CD4-positive, alpha-beta T cell (primary cell): ENCODE measurements at regions not wholly inside any gene's neighbourhood (a gene's known extent, or its start where the extent isn't known, plus 50 kb on each side); places are given as distances from the start of the nearest gene placed in this dataset.

Source experiments
- ATAC-seq: fragments of 200-7000 bp; cut with Tn5 transposase; one replicate; pipeline ENCODE4 v1.10.0; 2022; ENCODE audit warnings: mild to moderate bottlenecking; ENCODE audit not compliant: poor library complexity
- CTCF ChIA-PET: fragments of 350-600 bp; sonication (Branson Sonifier 250); formaldehyde crosslinking; loops from one replicate; lab custom pipeline; 2021; ENCODE audit warnings: antibody characterized with exemption, inconsistent platforms; lab: Charles Lee
- POLR2A ChIA-PET: fragments of 350-600 bp; sonication (Branson Sonifier 250); formaldehyde crosslinking; loops from one replicate; lab custom pipeline; 2021; ENCODE audit warnings: antibody characterized with exemption, inconsistent platforms; lab: Charles Lee
- DNase-seq, 14 experiments: peaks; one replicate each; pipeline ENCODE4 v3.0.0-alpha.2; 2013 to 2020; ENCODE audit warnings: mixed read lengths in 2 of 14
- H3K27ac ChIP-seq, 2 donors: one replicate each; pipeline versions ENCODE4 v1.5.1 to v1.7.0; 2013; ENCODE audit warnings: low read length in 2 of 2, low read depth in 1 of 2, mild to moderate bottlenecking in 1 of 2
- H3K27me3 ChIP-seq, 2 experiments: 1 replicate in 1 of 2; 2 replicates in 1 of 2; pipeline versions ENCODE4 v1.6.1 to v1.7.0; 2013; ENCODE audit warnings: low read length in 2 of 2, control low read depth in 1 of 2, mild to moderate bottlenecking in 1 of 2, moderate library complexity in 1 of 2; ENCODE audit not compliant: insufficient read depth in 2 of 2, control insufficient read depth in 1 of 2
- H3K36me3 ChIP-seq: one replicate; pipeline ENCODE4 v1.6.1; 2013; ENCODE audit warnings: low read length, control low read depth; ENCODE audit not compliant: insufficient read depth
- H3K4me1 ChIP-seq: one replicate; pipeline ENCODE4 v1.6.1; 2013; ENCODE audit warnings: low read length, control low read depth; ENCODE audit not compliant: insufficient read depth
- H3K4me3 ChIP-seq: one replicate; pipeline ENCODE4 v1.5.1; 2013; ENCODE audit warnings: mild to moderate bottlenecking, low read length, moderate library complexity
- H3K9me3 ChIP-seq, 2 experiments: 1 replicate in 1 of 2; 2 replicates in 1 of 2; pipeline versions ENCODE4 v1.6.1 to v1.7.0; 2013; ENCODE audit warnings: low read length in 2 of 2, mild to moderate bottlenecking in 2 of 2, control low read depth in 1 of 2, moderate library complexity in 1 of 2; ENCODE audit not compliant: control insufficient read depth in 1 of 2, insufficient read depth in 1 of 2
- H3K27ac Mint-ChIP-seq: one replicate; pipeline ENCODE4 v1.8.0; 2020; ENCODE audit warnings: mixed read lengths
- H3K27me3 Mint-ChIP-seq: one replicate; pipeline ENCODE4 v1.8.0; 2021; ENCODE audit warnings: mixed read lengths
- H3K36me3 Mint-ChIP-seq: one replicate; pipeline ENCODE4 v1.8.0; 2021; ENCODE audit warnings: low read depth, mixed read lengths
- H3K4me1 Mint-ChIP-seq: one replicate; pipeline ENCODE4 v1.8.0; 2021; ENCODE audit warnings: low read depth, mixed read lengths
- H3K4me3 Mint-ChIP-seq: one replicate; pipeline ENCODE4 v1.8.0; 2020; ENCODE audit warnings: mild to moderate bottlenecking, mixed read lengths
- H3K9me3 Mint-ChIP-seq: one replicate; pipeline ENCODE4 v1.8.0; 2020; ENCODE audit warnings: mixed read lengths
- CTCF ChIP-seq: fragments of 200-600 bp; IDR thresholded peaks from one replicate; pipeline ENCODE4 v1.8.0; 2022; ENCODE audit warnings: antibody characterized with exemption, mild to moderate bottlenecking
- intact Hi-C, 2 experiments: fragments of 100-400 bp; cut with DNase I in 1 of 2; cut with micrococcal nuclease in 1 of 2; formaldehyde crosslinking; loops; one replicate each; pipeline versions ENCODE4 v1.15.1 to v1.9.0; 2023 to 2025; cut with DNase I, micrococcal nuclease

GRCh38 chr1:194602184-194602583 is 1415.8 kb upstream of the B3GALT2 start:
- Mint-ChIP-seq H3K36me3 (no peaks in the 10 kb centered on the region), H3K27ac (no peak overlapping the region), H3K27me3 (no peaks in the 10 kb centered on the region), H3K4me3 (no peak overlapping the region), H3K4me1 (no peaks in the 10 kb centered on the region), H3K9me3 (no peaks in the 10 kb centered on the region)
- Histone ChIP-seq H3K4me1 (no peaks in the 10 kb centered on the region), H3K4me3 (no peak overlapping the region), H3K27ac (no peak overlapping the region), H3K36me3 (no peaks in the 10 kb centered on the region), H3K9me3 (no peaks in the 10 kb centered on the region), H3K27me3 (no peaks in the 10 kb centered on the region)
- no peak for DNase-seq
- ChIA-PET POLR2A (no interaction called here), CTCF (no interaction called here)
- TF ChIP-seq CTCF = no peak
- intact Hi-C loops = no loop called here
- ATAC-seq = no peak

- H3K27ac Mint-ChIP-seq = no peak overlapping the region
- ATAC-seq (no peak), DNase-seq (no peak)
- intact Hi-C loops = no loop called here
- Histone ChIP-seq H3K27me3 (no peaks in the 10 kb centered on the region), H3K4me3 (no peak overlapping the region), H3K27ac (no peak overlapping the region), H3K4me1 (no peaks in the 10 kb centered on the region), H3K36me3 (no peaks in the 10 kb centered on the region), H3K9me3 (no peaks in the 10 kb centered on the region)
- no peaks in the 10 kb centered on the region for H3K27me3 Mint-ChIP-seq
- no peaks in the 10 kb centered on the region for H3K4me1 Mint-ChIP-seq
- ChIA-PET POLR2A (no interaction called here), CTCF (no interaction called here)
- no peaks in the 10 kb centered on the region for H3K9me3 Mint-ChIP-seq
- H3K4me3 Mint-ChIP-seq = no peak overlapping the region
- H3K36me3 Mint-ChIP-seq = no peaks in the 10 kb centered on the region
- no peak for TF ChIP-seq CTCF
These were observed 1414.3 kb upstream of the B3GALT2 start for GRCh38 chr1:194600716-194601115.

GRCh38 chr1:194598098-194598497 is 1411.7 kb upstream of the B3GALT2 start:
- Mint-ChIP-seq H3K9me3 (no peaks in the 10 kb centered on the region), H3K27me3 (no peaks in the 10 kb centered on the region), H3K4me1 (no peaks in the 10 kb centered on the region), H3K36me3 (no peaks in the 10 kb centered on the region), H3K4me3 (no peak overlapping the region), H3K27ac (no peak overlapping the region)
- H3K27ac ChIP-seq = no peak overlapping the region
- no peaks in the 10 kb centered on the region for H3K36me3 ChIP-seq
- no peak for TF ChIP-seq CTCF
- H3K9me3 ChIP-seq = no peaks in the 10 kb centered on the region
- intact Hi-C loops = no loop called here
- ATAC-seq (no peak), DNase-seq (no peak)
- H3K4me3 ChIP-seq = no peak overlapping the region
- ChIA-PET CTCF (no interaction called here), POLR2A (no interaction called here)
- no peaks in the 10 kb centered on the region for H3K4me1 ChIP-seq
- H3K27me3 ChIP-seq = no peaks in the 10 kb centered on the region
